ENCODE measurements at regions not wholly inside any gene's neighbourhood (a gene's known extent, or its start where the extent isn't known, plus 50 kb on each side); places are given as distances from the start of the nearest gene placed in this dataset.

GRCh38 chr10:85194706-85195105 is 866.3 kb downstream of the CCSER2 start:
- no peak for TF ChIP-seq CTCF (conservative IDR thresholded peaks at IDR 0.05; ENCODE audit: low read depth in 2 of 2)
- no peak for TF ChIP-seq EZH2phosphoT487 (IDR thresholded peaks at IDR 0.05; ENCODE audit: unreplicated experiment)
- no peak for TF ChIP-seq EZH2 (IDR thresholded peaks at IDR 0.05; ENCODE audit: low read depth, unreplicated experiment)
- TF ChIP-seq ZNF331 (CRISPR knock-in tag; IDR thresholded peaks at IDR 0.05; ENCODE audit: low read depth), result no peak
- no peak for TF ChIP-seq POLR2AphosphoS5 (IDR thresholded peaks at IDR 0.05; ENCODE audit: low read depth)
- TF ChIP-seq REST (IDR thresholded peaks at IDR 0.05; ENCODE audit: unreplicated experiment), result no peak
- TF ChIP-seq CREB1 (CRISPR knock-in tag; IDR thresholded peaks at IDR 0.05; ENCODE audit: low read depth), result no peak
- TF ChIP-seq ETS1 (IDR thresholded peaks at IDR 0.05), result no peak
- TF ChIP-seq NANOG (IDR thresholded peaks at IDR 0.05; ENCODE audit: borderline replicate concordance), result no peak
- no peak for TF ChIP-seq JUNB (IDR thresholded peaks at IDR 0.05; ENCODE audit: unreplicated experiment)
- TF ChIP-seq ZNF114 (CRISPR knock-in tag; IDR thresholded peaks at IDR 0.05), result no peak
- no peak for TF ChIP-seq STAT1 (IDR thresholded peaks at IDR 0.05; ENCODE audit: unreplicated experiment)
- TF ChIP-seq ZNF462 (CRISPR knock-in tag; IDR thresholded peaks at IDR 0.05), result no peak

Data from GM23338 (cell line).